Caco-2 (cell line): ENCODE measurements at regions not wholly inside any gene's neighbourhood (a gene's known extent, or its start where the extent isn't known, plus 50 kb on each side); places are given as distances from the start of the nearest gene placed in this dataset.

Source experiments
- BruUV-seq: library from RNA; stranded (reverse); fragments of 400-500 nt; replicated peaks from 2 replicates; lab custom pipeline; 2021; lab: Mats Ljungman, UMichigan
- CTCF ChIA-PET: fragments of 300-600 bp; sonication (Branson Sonifier 250); formaldehyde crosslinking; loops from one replicate; lab custom pipeline; 2022; ENCODE audit warnings: antibody characterized with exemption; lab: Charles Lee
- POLR2A ChIA-PET: fragments of 300-600 bp; sonication (Branson Sonifier 250); formaldehyde crosslinking; loops from one replicate; lab custom pipeline; 2022; ENCODE audit warnings: antibody characterized with exemption; lab: Charles Lee
- DNase-seq, 2 experiments: peaks; one replicate each; pipeline versions ENCODE4 v3.0.0 to v3.0.0-alpha.2; 2020 to 2022
- H3K27me3 ChIP-seq: replicated peaks from 2 replicates; pipeline ENCODE4 v1.6.0; 2011; ENCODE audit warnings: low read length; ENCODE audit not compliant: control insufficient read depth, insufficient read depth
- H3K36me3 ChIP-seq: 2 replicates; pipeline ENCODE4 v1.5.1; 2011; ENCODE audit warnings: low read length; ENCODE audit not compliant: control insufficient read depth, insufficient read depth
- H3K4me1 ChIP-seq: fragments of 250-450 bp; sonication (Bioruptor Pico); 2 replicates; pipeline ENCODE4 v1.5.1; 2020; ENCODE audit warnings: mild to moderate bottlenecking
- H3K4me3 ChIP-seq: 2 replicates; pipeline ENCODE4 v1.5.1; 2011; ENCODE audit warnings: low read depth, mild to moderate bottlenecking, control low read depth, low read length
- H3K9me3 ChIP-seq: fragments of 250-450 bp; sonication (Bioruptor Pico); 2 replicates; pipeline ENCODE4 v1.5.1; 2020; ENCODE audit warnings: mild to moderate bottlenecking, moderate library complexity
- H3K27ac Mint-ChIP-seq: one replicate; pipeline ENCODE4 v1.8.0; 2022; ENCODE audit warnings: mixed read lengths; ENCODE audit not compliant: unreplicated experiment
- H3K27me3 Mint-ChIP-seq: one replicate; pipeline ENCODE4 v1.8.0; 2022; ENCODE audit warnings: mixed read lengths; ENCODE audit not compliant: insufficient read depth, unreplicated experiment
- H3K36me3 Mint-ChIP-seq: one replicate; pipeline ENCODE4 v1.8.0; 2022; ENCODE audit warnings: mild to moderate bottlenecking, mixed read lengths; ENCODE audit not compliant: insufficient read depth, unreplicated experiment
- H3K4me1 Mint-ChIP-seq: one replicate; pipeline ENCODE4 v1.8.0; 2022; ENCODE audit warnings: low read depth, mixed read lengths; ENCODE audit not compliant: unreplicated experiment
- H3K4me3 Mint-ChIP-seq: one replicate; pipeline ENCODE4 v1.8.0; 2022; ENCODE audit warnings: mild to moderate bottlenecking, moderate library complexity, mixed read lengths; ENCODE audit not compliant: unreplicated experiment
- H3K9me3 Mint-ChIP-seq: one replicate; pipeline ENCODE4 v1.8.0; 2022; ENCODE audit warnings: mixed read lengths; ENCODE audit not compliant: unreplicated experiment
- intact Hi-C: fragments of 100-400 bp; cut with micrococcal nuclease; formaldehyde crosslinking; loops from one replicate; pipeline ENCODE4 v1.10.0; 2022; ENCODE audit not compliant: unreplicated experiment
- TF ChIP-seq, protein P1 (sequence below), 2 experiments: fragments of 200-600 bp in 1 of 2; IDR thresholded peaks; 1 replicate in 1 of 2; 2 replicates in 1 of 2; pipeline versions ENCODE4 v1.5.1 to v1.8.0; 2011 to 2022; ENCODE audit warnings: antibody characterized with exemption in 1 of 2, control low read depth in 1 of 2, inconsistent platforms in 1 of 2, low read depth in 1 of 2, low read length in 1 of 2, mild to moderate bottlenecking in 1 of 2, moderate library complexity in 1 of 2; ENCODE audit not compliant: insufficient read depth in 1 of 2, severe bottlenecking in 1 of 2, unreplicated experiment in 1 of 2

DNA sequence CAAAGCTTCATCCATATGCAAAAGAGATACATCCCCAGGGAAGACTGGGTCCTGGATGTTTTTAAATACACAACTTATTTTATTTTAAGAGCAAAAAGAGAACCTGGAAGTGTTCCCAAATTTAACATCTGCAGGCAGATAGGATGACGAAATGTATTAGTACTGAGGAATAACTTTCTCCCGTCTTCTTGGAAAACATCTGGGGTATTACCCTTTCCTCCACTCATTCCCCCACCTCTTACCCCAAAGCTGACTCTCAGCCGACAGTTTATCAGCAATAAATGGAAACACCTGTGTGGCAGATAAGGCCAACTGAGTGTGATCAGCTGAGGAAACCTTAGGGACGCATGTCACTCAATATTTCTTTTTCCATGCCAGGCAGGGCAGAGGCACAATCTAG lies 435.6 kb upstream of the NPVF start:
- no peak overlapping the region for H3K27ac Mint-ChIP-seq
- H3K4me3 Mint-ChIP-seq: no peak overlapping the region
- no peak overlapping the region for H3K4me3 ChIP-seq
- H3K36me3 ChIP-seq: no peaks in the 10 kb centered on the region
- no peaks in the 10 kb centered on the region for H3K4me1 ChIP-seq
- no peaks in the 10 kb centered on the region for H3K36me3 Mint-ChIP-seq
- CTCF ChIA-PET: no interaction called here
- TF ChIP-seq, protein P1, sequence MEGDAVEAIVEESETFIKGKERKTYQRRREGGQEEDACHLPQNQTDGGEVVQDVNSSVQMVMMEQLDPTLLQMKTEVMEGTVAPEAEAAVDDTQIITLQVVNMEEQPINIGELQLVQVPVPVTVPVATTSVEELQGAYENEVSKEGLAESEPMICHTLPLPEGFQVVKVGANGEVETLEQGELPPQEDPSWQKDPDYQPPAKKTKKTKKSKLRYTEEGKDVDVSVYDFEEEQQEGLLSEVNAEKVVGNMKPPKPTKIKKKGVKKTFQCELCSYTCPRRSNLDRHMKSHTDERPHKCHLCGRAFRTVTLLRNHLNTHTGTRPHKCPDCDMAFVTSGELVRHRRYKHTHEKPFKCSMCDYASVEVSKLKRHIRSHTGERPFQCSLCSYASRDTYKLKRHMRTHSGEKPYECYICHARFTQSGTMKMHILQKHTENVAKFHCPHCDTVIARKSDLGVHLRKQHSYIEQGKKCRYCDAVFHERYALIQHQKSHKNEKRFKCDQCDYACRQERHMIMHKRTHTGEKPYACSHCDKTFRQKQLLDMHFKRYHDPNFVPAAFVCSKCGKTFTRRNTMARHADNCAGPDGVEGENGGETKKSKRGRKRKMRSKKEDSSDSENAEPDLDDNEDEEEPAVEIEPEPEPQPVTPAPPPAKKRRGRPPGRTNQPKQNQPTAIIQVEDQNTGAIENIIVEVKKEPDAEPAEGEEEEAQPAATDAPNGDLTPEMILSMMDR (IDR thresholded peaks at IDR 0.05; ENCODE audit: insufficient read depth in 1 of 2, low read depth in 1 of 2, low read length in 1 of 2, severe bottlenecking in 1 of 2, unreplicated experiment in 1 of 2): no peak
- H3K4me1 Mint-ChIP-seq: no peaks in the 10 kb centered on the region
- POLR2A ChIA-PET: no interaction called here
- no peaks in the 10 kb centered on the region for H3K9me3 Mint-ChIP-seq
- intact Hi-C loops: loop anchor here (10.0 kb wide), 1 partner anchor 181 kb away; no protein-coding TSS in a partner anchor
- peaks cover 28% of the 10 kb centered on the region for H3K27me3 Mint-ChIP-seq
- no TSS peak for BruUV-seq
- no peaks in the 10 kb centered on the region for H3K27me3 ChIP-seq
- H3K9me3 ChIP-seq: no peaks in the 10 kb centered on the region
- DNase-seq: no peak

DNA sequence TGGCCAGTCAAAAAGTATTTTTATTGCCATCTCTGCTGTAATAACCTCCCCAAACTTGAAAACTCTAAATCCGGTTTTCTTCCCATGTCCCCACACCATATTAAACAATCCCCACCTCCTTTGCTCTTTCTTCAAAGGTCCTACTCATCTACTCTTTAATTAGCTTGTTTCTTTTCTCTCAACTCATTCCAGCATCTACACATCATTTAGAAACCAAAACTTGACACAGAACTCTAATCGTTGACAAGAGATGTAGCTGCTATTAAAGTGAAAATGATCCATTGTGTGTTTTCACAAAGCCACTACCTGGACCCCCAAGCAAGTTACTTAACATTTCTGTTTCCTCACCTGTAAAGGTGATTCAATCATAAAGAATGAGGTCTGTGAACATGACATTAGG lies 436.3 kb upstream of the NPVF start:
- Mint-ChIP-seq H3K36me3 (no peaks in the 10 kb centered on the region), H3K27me3 (peaks cover 30% of the 10 kb centered on the region), H3K4me3 (no peak overlapping the region), H3K4me1 (no peaks in the 10 kb centered on the region), H3K27ac (no peak overlapping the region), H3K9me3 (no peaks in the 10 kb centered on the region)
- Histone ChIP-seq H3K9me3 (no peaks in the 10 kb centered on the region), H3K4me3 (no peak overlapping the region), H3K27me3 (no peaks in the 10 kb centered on the region; the same call in 1 of the 2 replicates), H3K36me3 (no peaks in the 10 kb centered on the region), H3K4me1 (no peaks in the 10 kb centered on the region)
- intact Hi-C loops: loop anchor here (10.0 kb wide), 1 partner anchor 180 kb away; no protein-coding TSS in a partner anchor
- DNase-seq: no peak
- ChIA-PET POLR2A (no interaction called here), CTCF (no interaction called here)
- no TSS peak for BruUV-seq
- TF ChIP-seq, protein P1 (IDR thresholded peaks at IDR 0.05; ENCODE audit: insufficient read depth in 1 of 2, low read depth in 1 of 2, low read length in 1 of 2, severe bottlenecking in 1 of 2, unreplicated experiment in 1 of 2): no peak

DNA sequence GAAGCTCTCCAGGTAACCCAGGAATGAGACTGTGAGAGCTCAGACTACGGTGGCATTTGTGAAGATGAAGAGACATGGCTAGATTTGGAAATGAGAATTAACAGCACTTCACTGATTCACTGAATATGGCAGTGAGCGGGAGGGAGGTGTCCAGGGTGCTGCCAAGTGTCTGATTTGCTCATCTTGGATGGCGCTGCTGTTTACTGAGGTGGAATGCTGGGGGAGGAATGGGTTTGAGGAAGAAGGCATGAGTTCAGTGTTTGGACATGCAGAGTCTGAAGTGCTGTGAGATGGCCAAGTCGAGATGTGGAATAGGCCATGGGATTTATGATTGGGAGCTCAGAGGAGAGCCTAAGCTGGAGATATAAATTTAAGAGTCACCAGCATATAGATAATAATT lies 437.1 kb upstream of the NPVF start:
- intact Hi-C loops: loop anchor here (10.0 kb wide), 1 partner anchor 179 kb away; no protein-coding TSS in a partner anchor
- H3K4me3 ChIP-seq: no peak overlapping the region
- H3K27ac Mint-ChIP-seq: no peak overlapping the region
- no peaks in the 10 kb centered on the region for H3K4me1 Mint-ChIP-seq
- no peaks in the 10 kb centered on the region for H3K9me3 Mint-ChIP-seq
- H3K9me3 ChIP-seq: no peaks in the 10 kb centered on the region
- CTCF ChIA-PET: interaction anchor here (0.7 kb wide), 1 partner anchor 10 kb away, joined by 3 read pairs; no protein-coding TSS in a partner anchor
- POLR2A ChIA-PET: no interaction called here
- H3K4me1 ChIP-seq: no peaks in the 10 kb centered on the region
- TF ChIP-seq, protein P1 (IDR thresholded peaks at IDR 0.05; ENCODE audit: insufficient read depth in 1 of 2, low read depth in 1 of 2, low read length in 1 of 2, severe bottlenecking in 1 of 2, unreplicated experiment in 1 of 2): no peak
- no peaks in the 10 kb centered on the region for H3K36me3 ChIP-seq
- no peak overlapping the region for H3K4me3 Mint-ChIP-seq
- H3K27me3 ChIP-seq: peaks cover 1% of the 10 kb centered on the region; the same call in 1 of the 2 replicates
- peaks cover 30% of the 10 kb centered on the region for H3K27me3 Mint-ChIP-seq
- no peaks in the 10 kb centered on the region for H3K36me3 Mint-ChIP-seq
- DNase-seq: no peak
- BruUV-seq: no TSS peak
